SU-DHL-6 (cell line): ENCODE measurements at regions not wholly inside any gene's neighbourhood (a gene's known extent, or its start where the extent isn't known, plus 50 kb on each side); places are given as distances from the start of the nearest gene placed in this dataset.
"Not testable (repeated sequence)": the region's sequence is repeated elsewhere in the genome, so short reads cannot be mapped to it uniquely, and the experiment has no call there.

Source experiments
- H2AFZ ChIP-seq: fragments of 200-600 bp; sonication (generic); 2 replicates; pipeline ENCODE4 v1.6.1; 2014; ENCODE audit warnings: low read depth, mild to moderate bottlenecking, moderate library complexity, mixed read lengths, antibody characterized with exemption, low read length; ENCODE audit not compliant: severe bottlenecking
- H3F3A ChIP-seq: fragments of 200-600 bp; shearing (Covaris generic); 2 replicates; pipeline ENCODE4 v1.6.0; 2016; ENCODE audit warnings: antibody characterized with exemption, mild to moderate bottlenecking; ENCODE audit not compliant: insufficient read depth
- H3K27ac ChIP-seq: fragments of 200-600 bp; sonication (generic); 2 replicates; pipeline ENCODE4 v1.5.1; 2016; ENCODE audit warnings: low read depth, mild to moderate bottlenecking, low read length, moderate library complexity, mixed read lengths
- H3K27me3 ChIP-seq: fragments of 200-600 bp; sonication (generic), shearing (Covaris generic); 2 replicates; pipeline ENCODE4 v1.6.0; 2014; ENCODE audit warnings: mild to moderate bottlenecking, low read length
- H3K36me3 ChIP-seq: fragments of 200-600 bp; sonication (generic); 2 replicates; pipeline ENCODE4 v1.6.1; 2014; ENCODE audit warnings: mild to moderate bottlenecking, low read length, mixed read lengths
- H3K4me2 ChIP-seq: fragments of 300-600, 200-600 bp; shearing (Covaris generic), sonication (generic); 2 replicates; pipeline ENCODE4 v1.6.0; 2014; ENCODE audit warnings: low read length, low read depth, mild to moderate bottlenecking; ENCODE audit not compliant: poor library complexity, severe bottlenecking
- H3K4me3 ChIP-seq: fragments of 200-600 bp; sonication (generic); 2 replicates; pipeline ENCODE4 v1.5.1; 2014; ENCODE audit warnings: antibody characterized with exemption, low read length, mild to moderate bottlenecking, mixed read lengths; ENCODE audit not compliant: insufficient read depth, poor library complexity, severe bottlenecking
- H3K79me2 ChIP-seq: fragments of 200-600 bp; sonication (generic); 2 replicates; pipeline ENCODE4 v1.6.1; 2014; ENCODE audit warnings: mild to moderate bottlenecking, low read length, moderate library complexity; ENCODE audit not compliant: insufficient read depth
- H3K9ac ChIP-seq: fragments of 200-600 bp; sonication (generic); 2 replicates; pipeline ENCODE4 v1.7.0; 2014; ENCODE audit warnings: mild to moderate bottlenecking, low read length
- H3K9me2 ChIP-seq: fragments of 200-600 bp; sonication (generic); replicated peaks from 2 replicates; pipeline ENCODE4 v1.6.1; 2014; ENCODE audit warnings: low read length; ENCODE audit not compliant: insufficient read depth
- H3K9me3 ChIP-seq: fragments of 200-600 bp; sonication (generic); 2 replicates; pipeline ENCODE4 v1.6.1; 2014; ENCODE audit warnings: low read length, mixed read lengths; ENCODE audit not compliant: insufficient read depth
- H4K20me1 ChIP-seq: fragments of 200-600 bp; sonication (generic); 2 replicates; pipeline ENCODE4 v1.6.1; 2014; ENCODE audit warnings: low read depth, mild to moderate bottlenecking, antibody characterized with exemption, low read length, moderate library complexity, mixed read lengths
- CTCF ChIP-seq: fragments of 200-600 bp; sonication (generic); IDR thresholded peaks from one replicate; pipeline ENCODE4 v1.5.1; 2017; ENCODE audit warnings: antibody characterized with exemption, mild to moderate bottlenecking, low read length, moderate library complexity; ENCODE audit not compliant: insufficient read depth, poor library complexity, severe bottlenecking
- EZH2phosphoT487 ChIP-seq: fragments of 200-600 bp; sonication (generic), shearing (Covaris generic); conservative IDR thresholded peaks from 2 replicates; pipeline ENCODE4 v1.6.1; 2018; ENCODE audit warnings: mild to moderate bottlenecking, antibody characterized with exemption, low read length, moderate library complexity, mixed read lengths

- no peak overlapping the region for H3K9ac ChIP-seq
- TF ChIP-seq EZH2phosphoT487 (no peak), CTCF (no peak)
- no peak overlapping the region for H3K4me2 ChIP-seq
- H3K27ac ChIP-seq, result no peak overlapping the region
- no peaks in the 10 kb centered on the region for H3K27me3 ChIP-seq
- no peaks in the 10 kb centered on the region for H3K36me3 ChIP-seq
- H3F3A ChIP-seq, result no peaks in the 10 kb centered on the region
- no peak overlapping the region for H2AFZ ChIP-seq
- H4K20me1 ChIP-seq, result no peaks in the 10 kb centered on the region
- no peaks in the 10 kb centered on the region for H3K9me2 ChIP-seq
- no peak overlapping the region for H3K4me3 ChIP-seq
- no peaks in the 10 kb centered on the region for H3K9me3 ChIP-seq
- H3K79me2 ChIP-seq, result no peaks in the 10 kb centered on the region
Observed at GRCh38 chr11:87634331-87634730, 540.9 kb downstream of the RAB38 start.

- no peak overlapping the region for H2AFZ ChIP-seq
Observed at GRCh38 chr11:87628957-87629356, 546.3 kb downstream of the RAB38 start.

GRCh38 chr11:87628026-87628580 lies 547.1 kb downstream of the RAB38 start:
- H3K79me2 ChIP-seq, result no peaks in the 10 kb centered on the region
- H2AFZ ChIP-seq, result no peak overlapping the region
- H3K9me2 ChIP-seq, result no peaks in the 10 kb centered on the region
- H3K27ac ChIP-seq, result no peak overlapping the region
- no peaks in the 10 kb centered on the region for H4K20me1 ChIP-seq
- H3F3A ChIP-seq, result no peaks in the 10 kb centered on the region
- no peak for TF ChIP-seq EZH2phosphoT487
- TF ChIP-seq CTCF, result no peak
- no peaks in the 10 kb centered on the region for H3K9me3 ChIP-seq
- no peak overlapping the region for H3K9ac ChIP-seq
- H3K36me3 ChIP-seq, result no peaks in the 10 kb centered on the region
- no peak overlapping the region for H3K4me3 ChIP-seq
- H3K4me2 ChIP-seq, result no peak overlapping the region
- no peaks in the 10 kb centered on the region for H3K27me3 ChIP-seq

More at GRCh38 chr11:87628957-87629356, 546.3 kb downstream of the RAB38 start:
- Histone ChIP-seq H3K79me2 (no peaks in the 10 kb centered on the region), H3K4me3 (no peak overlapping the region), H3K36me3 (no peaks in the 10 kb centered on the region), H3K4me2 (no peak overlapping the region), H3K9me2 (no peaks in the 10 kb centered on the region), H3K27me3 (no peaks in the 10 kb centered on the region), H3K27ac (no peak overlapping the region), H4K20me1 (no peaks in the 10 kb centered on the region), H3K9ac (no peak overlapping the region), H3F3A (no peaks in the 10 kb centered on the region), H3K9me3 (no peaks in the 10 kb centered on the region)
- no peak for TF ChIP-seq EZH2phosphoT487
- TF ChIP-seq CTCF, result no peak

- H3K4me2 ChIP-seq, H4K20me1 ChIP-seq, H3K27ac ChIP-seq, H3K9ac ChIP-seq, H3K79me2 ChIP-seq, H2AFZ ChIP-seq, H3K36me3 ChIP-seq, H3K9me2 ChIP-seq, H3K4me3 ChIP-seq, H3K9me3 ChIP-seq, H3F3A ChIP-seq, H3K27me3 ChIP-seq: not testable (repeated sequence)
Observed at GRCh38 chr11:87623531-87624365, 551.5 kb downstream of the RAB38 start.
